Stomach (tissue), 8 donors: ENCODE measurements at regions not wholly inside any gene's neighbourhood (a gene's known extent, or its start where the extent isn't known, plus 50 kb on each side); places are given as distances from the start of the nearest gene placed in this dataset.

Source experiments
- DNase-seq, 2 donors: peaks; one replicate each; pipeline versions ENCODE4 v3.0.0 to v3.0.0-alpha.2; 2013 to 2019
- H3K27ac ChIP-seq, 5 donors: fragments of 200-600 bp in 4 of 5; sonication (generic) in 4 of 5; one replicate each; pipeline ENCODE4 v1.5.1; 2013 to 2019; ENCODE audit warnings: mild to moderate bottlenecking in 1 of 5, moderate library complexity in 1 of 5
- H3K27me3 ChIP-seq, 3 donors: fragments of 200-600 bp; sonication (generic); one replicate each; pipeline ENCODE4 v1.5.1; 2017 to 2019; ENCODE audit warnings: mixed run types in 1 of 3
- H3K36me3 ChIP-seq, 4 donors: fragments of 200-600 bp; sonication (generic); 1 replicate in 3 of 4; 2 replicates in 1 of 4; pipeline ENCODE4 v1.5.1; 2016 to 2019
- H3K4me1 ChIP-seq, 4 donors: fragments of 200-600 bp; sonication (generic); one replicate each; pipeline ENCODE4 v1.5.1; 2016 to 2019
- H3K4me3 ChIP-seq, 4 donors: fragments of 200-600 bp; sonication (generic) in 3 of 4; one replicate each; pipeline ENCODE4 v1.5.1; 2016 to 2019; ENCODE audit warnings: mild to moderate bottlenecking in 1 of 4
- H3K9me3 ChIP-seq, 4 donors: fragments of 200-600 bp; sonication (generic); one replicate each; pipeline ENCODE4 v1.5.1; 2016 to 2019
- EP300 ChIP-seq: sonication (generic); formaldehyde crosslinking; IDR thresholded peaks from one replicate; pipeline ENCODE4 v1.6.1; 2017; ENCODE audit warnings: antibody characterized with exemption
- POLR2A ChIP-seq, 4 donors: fragments of 450-650 bp; IDR thresholded peaks; one replicate each; pipeline ENCODE4 v1.6.1; 2016; ENCODE audit warnings: antibody characterized with exemption in 4 of 4, control low read depth in 2 of 4, mild to moderate bottlenecking in 1 of 4, moderate library complexity in 1 of 4
- POLR2AphosphoS5 ChIP-seq, 3 donors: sonication (generic); formaldehyde crosslinking; IDR thresholded peaks; one replicate each; pipeline ENCODE4 v1.6.1; 2016; ENCODE audit warnings: antibody characterized with exemption in 3 of 3
- WGBS, 5 donors: extraction: QIAGEN DNeasy Blood & Tissue Kit in 3 of 5; methylation state at CpG; one replicate each; pipeline versions ENCODE4 v1.1.5 to v1.1.7; 2013 to 2018; 5-methylcytosine and 5-hydroxymethylcytosine counted together
- intact Hi-C: fragments of 100-400 bp; cut with DNase I; formaldehyde crosslinking; loops from one replicate; pipeline ENCODE4 v1.15.1; 2023; ENCODE audit warnings: low total_unique reads
- TF ChIP-seq, protein P1 (sequence below), 7 experiments: fragments of 450-650 bp in 4 of 7; fragments of 200-600 bp in 3 of 7; sonication (generic) in 3 of 7; IDR thresholded peaks; one replicate each; pipeline ENCODE4 v1.5.1; 2016 to 2019; ENCODE audit warnings: antibody characterized with exemption in 7 of 7, control low read depth in 2 of 7, mild to moderate bottlenecking in 1 of 7
- donor health status: healthy with polysubstance abuse.
- donor health status: Bipolar disorder and iron deficiency.
- donor health status: healthy.

DNA sequence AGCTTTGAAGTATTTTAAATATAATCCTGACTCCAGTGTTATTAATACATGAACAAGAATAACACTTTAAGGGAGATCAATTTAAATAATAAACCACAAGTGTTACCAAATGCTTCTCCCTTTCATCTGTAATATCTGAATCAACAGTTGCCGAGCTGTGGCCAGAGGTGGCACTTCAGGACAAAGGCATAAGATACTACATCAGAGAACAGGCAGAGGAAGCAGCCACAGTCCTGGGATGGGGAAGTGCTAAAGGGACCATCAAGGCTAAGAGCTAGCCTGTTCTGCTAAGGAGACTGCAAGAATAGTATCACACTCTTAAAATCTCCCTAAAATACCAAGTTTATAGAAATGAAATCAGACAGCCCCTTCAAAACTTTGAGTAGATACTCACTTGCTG is 378.2 kb upstream of the PRKCQ start:
- peaks cover 0 to 5% (median 0%) of the 10 kb centered on the region in 4 donors for H3K4me1 ChIP-seq
- no peak overlapping the region for H3K4me3 ChIP-seq
- no peak for DNase-seq
- TF ChIP-seq EP300, result no peak
- TF ChIP-seq POLR2AphosphoS5 (IDR thresholded peaks at IDR 0.05), result no peak
- TF ChIP-seq POLR2A (IDR thresholded peaks at IDR 0.05), result no peak
- TF ChIP-seq, protein P1, sequence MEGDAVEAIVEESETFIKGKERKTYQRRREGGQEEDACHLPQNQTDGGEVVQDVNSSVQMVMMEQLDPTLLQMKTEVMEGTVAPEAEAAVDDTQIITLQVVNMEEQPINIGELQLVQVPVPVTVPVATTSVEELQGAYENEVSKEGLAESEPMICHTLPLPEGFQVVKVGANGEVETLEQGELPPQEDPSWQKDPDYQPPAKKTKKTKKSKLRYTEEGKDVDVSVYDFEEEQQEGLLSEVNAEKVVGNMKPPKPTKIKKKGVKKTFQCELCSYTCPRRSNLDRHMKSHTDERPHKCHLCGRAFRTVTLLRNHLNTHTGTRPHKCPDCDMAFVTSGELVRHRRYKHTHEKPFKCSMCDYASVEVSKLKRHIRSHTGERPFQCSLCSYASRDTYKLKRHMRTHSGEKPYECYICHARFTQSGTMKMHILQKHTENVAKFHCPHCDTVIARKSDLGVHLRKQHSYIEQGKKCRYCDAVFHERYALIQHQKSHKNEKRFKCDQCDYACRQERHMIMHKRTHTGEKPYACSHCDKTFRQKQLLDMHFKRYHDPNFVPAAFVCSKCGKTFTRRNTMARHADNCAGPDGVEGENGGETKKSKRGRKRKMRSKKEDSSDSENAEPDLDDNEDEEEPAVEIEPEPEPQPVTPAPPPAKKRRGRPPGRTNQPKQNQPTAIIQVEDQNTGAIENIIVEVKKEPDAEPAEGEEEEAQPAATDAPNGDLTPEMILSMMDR (IDR thresholded peaks at IDR 0.05), result no peak
- peak overlapping the region in 1 of 5 donors; percentile 39 for H3K27ac ChIP-seq
- no peaks in the 10 kb centered on the region for H3K27me3 ChIP-seq
- H3K36me3 ChIP-seq, result no peaks in the 10 kb centered on the region
- 0 to 26% (median 13%) methylated on average over 1 of the region's 1 CpG for WGBS, 5 donors
- intact Hi-C loops, result no loop called here
- no peaks in the 10 kb centered on the region for H3K9me3 ChIP-seq

DNA sequence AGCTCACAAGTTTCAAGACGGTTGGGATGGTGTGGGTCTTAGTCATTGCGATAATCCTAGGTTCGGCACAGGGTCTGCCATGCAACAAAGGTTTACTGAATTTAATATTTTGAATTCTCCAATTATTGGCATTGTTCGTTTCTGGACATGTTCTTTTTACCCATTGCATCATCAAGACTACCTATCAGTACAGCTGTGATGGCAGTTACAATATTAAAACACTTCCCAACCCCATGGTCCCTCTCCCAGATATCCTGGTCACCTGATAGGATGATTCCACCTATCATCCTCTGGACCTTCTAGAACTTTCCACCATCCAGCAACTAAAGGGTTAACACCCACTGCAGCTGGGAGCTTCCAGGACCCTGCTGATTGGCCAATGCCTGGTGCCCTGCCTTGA is 377.8 kb upstream of the PRKCQ start:
- no peak for TF ChIP-seq POLR2AphosphoS5 (IDR thresholded peaks at IDR 0.05)
- TF ChIP-seq, protein P1 (IDR thresholded peaks at IDR 0.05), result no peak
- no peak for TF ChIP-seq EP300
- TF ChIP-seq POLR2A (IDR thresholded peaks at IDR 0.05), result no peak
- 62 to 85% (median 69%) methylated on average over 4 of the region's 4 CpGs for WGBS, 5 donors
- Histone ChIP-seq H3K27me3 (no peaks in the 10 kb centered on the region), H3K4me1 (peaks cover 0 to 5% (median 0%) of the 10 kb centered on the region in 4 donors), H3K27ac (no peak overlapping the region), H3K36me3 (no peaks in the 10 kb centered on the region), H3K9me3 (no peaks in the 10 kb centered on the region), H3K4me3 (no peak overlapping the region)
- intact Hi-C loops, result no loop called here
- DNase-seq, result no peak

DNA sequence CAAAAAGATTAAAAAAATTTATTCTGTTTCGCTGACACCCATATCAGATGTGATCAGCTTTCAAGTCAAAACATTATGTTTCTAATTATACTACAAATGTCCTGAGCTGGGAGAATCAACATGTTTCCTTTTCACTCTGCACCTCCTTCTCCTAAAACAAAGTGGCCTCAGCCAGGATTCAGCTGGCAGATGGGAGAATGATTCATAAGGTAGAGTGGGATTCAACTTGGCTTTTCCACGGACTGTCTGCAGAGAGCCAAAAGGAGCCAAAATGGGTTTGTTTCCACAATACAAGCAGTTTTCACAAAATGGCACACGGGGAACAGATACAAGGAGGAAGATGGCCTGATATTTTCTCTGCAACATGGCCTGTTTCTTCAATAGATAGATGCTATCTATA is 376.5 kb upstream of the PRKCQ start:
- intact Hi-C loops, result no loop called here
- H3K9me3 ChIP-seq, result no peaks in the 10 kb centered on the region
- WGBS, 5 donors, result 71 to 84% (median 77%) methylated on average over 3 of the region's 3 CpGs
- DNase-seq, result no peak
- H3K36me3 ChIP-seq, result no peaks in the 10 kb centered on the region
- no peaks in the 10 kb centered on the region for H3K27me3 ChIP-seq
- peaks cover 0 to 5% (median 0%) of the 10 kb centered on the region in 4 donors for H3K4me1 ChIP-seq
- H3K4me3 ChIP-seq, result no peak overlapping the region
- H3K27ac ChIP-seq, result no peak overlapping the region
- no peak for TF ChIP-seq POLR2AphosphoS5 (IDR thresholded peaks at IDR 0.05)
- no peak for TF ChIP-seq POLR2A (IDR thresholded peaks at IDR 0.05)
- TF ChIP-seq, protein P1 (IDR thresholded peaks at IDR 0.05), result no peak
- no peak for TF ChIP-seq EP300

DNA sequence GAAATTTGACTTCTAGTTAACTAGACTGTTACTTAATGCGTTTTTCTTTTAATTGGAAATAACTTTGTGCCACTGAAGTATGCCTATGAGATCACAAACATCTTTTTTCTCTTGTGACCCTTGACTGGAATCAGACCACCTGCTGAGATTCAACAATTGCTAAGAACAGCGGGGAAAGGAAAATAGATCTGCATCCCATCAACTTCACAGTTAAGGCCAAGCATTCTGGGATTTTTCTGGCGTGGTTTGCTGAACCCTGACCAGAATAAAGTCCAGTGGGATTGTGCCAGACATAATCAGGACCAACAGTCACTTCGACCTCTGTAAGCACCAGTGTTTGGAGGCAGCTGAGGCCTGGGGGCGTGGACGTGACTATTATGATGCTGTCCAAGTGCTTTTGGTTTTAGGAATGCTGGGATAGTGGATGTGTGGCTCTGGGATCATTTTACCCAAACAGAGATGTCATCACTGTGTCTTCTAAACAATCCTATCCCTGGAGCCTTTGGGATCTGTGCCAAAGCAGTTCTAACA is 373.3 kb upstream of the PRKCQ start:
- intact Hi-C loops, result no loop called here
- 63 to 70% (median 65%) methylated on average over 6 of the region's 6 CpGs for WGBS, 5 donors
- peaks cover 0 to 5% (median 0%) of the 10 kb centered on the region in 4 donors for H3K4me1 ChIP-seq
- H3K27ac ChIP-seq, result no peak overlapping the region
- no peak overlapping the region for H3K4me3 ChIP-seq
- TF ChIP-seq POLR2A (IDR thresholded peaks at IDR 0.05) (no peak), EP300 (no peak), POLR2AphosphoS5 (IDR thresholded peaks at IDR 0.05) (no peak)
- TF ChIP-seq, protein P1 (IDR thresholded peaks at IDR 0.05), result no peak
- no peaks in the 10 kb centered on the region for H3K36me3 ChIP-seq
- H3K9me3 ChIP-seq, result no peaks in the 10 kb centered on the region
- peak in 1 of 2 donors; percentile 38 for DNase-seq
- H3K27me3 ChIP-seq, result no peaks in the 10 kb centered on the region
